ENCODE measurements at regions not wholly inside any gene's neighbourhood (a gene's known extent, or its start where the extent isn't known, plus 50 kb on each side); places are given as distances from the start of the nearest gene placed in this dataset.

DNA sequence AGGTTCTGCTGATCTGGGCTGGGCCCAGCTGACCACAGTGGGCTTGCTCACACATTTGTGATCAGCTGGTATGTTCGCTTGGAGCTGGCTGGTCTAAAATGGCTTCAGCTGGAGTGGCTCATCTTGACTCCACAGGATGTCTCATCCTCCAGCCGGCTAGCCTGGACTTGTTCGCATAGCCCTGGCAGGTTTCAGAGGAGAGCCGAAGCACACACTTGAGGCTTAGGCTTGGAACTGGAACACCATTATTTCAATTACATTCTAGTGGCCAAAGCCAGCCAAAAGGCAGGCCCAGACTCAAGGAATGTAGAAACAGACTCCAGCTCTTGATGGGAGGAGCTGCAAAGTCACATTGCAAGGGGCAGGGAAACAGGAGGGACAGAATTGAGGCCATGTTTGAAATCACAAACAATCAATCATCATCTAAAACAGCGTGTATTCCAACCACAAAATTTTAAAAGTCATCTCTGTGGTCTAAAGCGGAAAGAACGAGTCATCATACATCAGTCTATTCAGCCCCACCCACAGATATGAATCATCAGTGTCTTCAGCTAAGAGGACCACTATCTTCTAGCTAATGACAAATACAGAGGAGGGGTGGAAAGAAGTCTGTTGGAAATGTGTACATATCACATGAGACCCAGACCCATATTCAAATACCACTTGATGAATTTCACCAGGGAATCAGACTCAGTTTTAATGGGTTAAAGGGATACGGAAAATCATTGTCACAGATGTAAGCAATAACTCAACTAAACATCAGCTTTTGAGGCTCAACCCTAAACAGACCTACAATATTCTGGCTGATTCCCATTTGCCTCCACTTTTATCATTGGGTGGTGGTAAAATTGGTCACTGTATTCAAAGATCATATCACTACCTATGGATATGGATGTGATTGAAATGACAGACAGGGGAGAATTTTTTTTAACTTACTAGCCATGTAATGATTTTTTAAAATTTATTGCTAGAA, 139.0 kb upstream of the MKLN1 start:
- Histone ChIP-seq H3K36me3 (no peaks in the 10 kb centered on the region), H3K4me3 (no peak overlapping the region), H3K9me3 (no peaks in the 10 kb centered on the region), H3K27me3 (no peaks in the 10 kb centered on the region), H3K27ac (peak overlapping the region in 2 of 4 donors; percentile 40 to 45), H3K4me1 (no peaks in the 10 kb centered on the region)
- TF ChIP-seq POLR2A (IDR thresholded peaks at IDR 0.05) (no peak), CTCF (IDR thresholded peaks at IDR 0.05) (no peak)
- no peak for DNase-seq

DNA sequence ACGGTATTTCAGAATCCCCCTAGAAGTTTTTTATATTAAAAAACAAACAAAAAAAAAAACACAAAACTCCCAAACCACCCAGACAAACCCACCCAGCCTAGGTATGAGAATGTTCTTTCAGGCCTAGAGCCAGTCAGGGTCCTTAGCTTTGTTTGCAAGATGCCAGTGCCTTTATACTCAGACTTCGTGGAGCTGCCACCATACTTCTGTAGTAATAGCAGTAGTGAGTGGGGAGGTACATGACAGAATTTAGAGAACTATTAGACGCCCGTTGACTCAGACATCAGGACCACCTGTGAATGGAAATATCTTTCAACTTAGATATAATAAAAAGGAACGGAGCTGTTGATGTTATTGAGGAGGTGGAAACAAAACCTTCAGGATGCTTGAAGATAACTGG, 138.2 kb upstream of the MKLN1 start:
- H3K4me1 ChIP-seq: no peaks in the 10 kb centered on the region
- H3K27me3 ChIP-seq: no peaks in the 10 kb centered on the region
- no peak overlapping the region for H3K27ac ChIP-seq
- H3K9me3 ChIP-seq: no peaks in the 10 kb centered on the region
- no peak for TF ChIP-seq POLR2A (IDR thresholded peaks at IDR 0.05)
- no peak for DNase-seq
- no peaks in the 10 kb centered on the region for H3K36me3 ChIP-seq
- H3K4me3 ChIP-seq: no peak overlapping the region

DNA sequence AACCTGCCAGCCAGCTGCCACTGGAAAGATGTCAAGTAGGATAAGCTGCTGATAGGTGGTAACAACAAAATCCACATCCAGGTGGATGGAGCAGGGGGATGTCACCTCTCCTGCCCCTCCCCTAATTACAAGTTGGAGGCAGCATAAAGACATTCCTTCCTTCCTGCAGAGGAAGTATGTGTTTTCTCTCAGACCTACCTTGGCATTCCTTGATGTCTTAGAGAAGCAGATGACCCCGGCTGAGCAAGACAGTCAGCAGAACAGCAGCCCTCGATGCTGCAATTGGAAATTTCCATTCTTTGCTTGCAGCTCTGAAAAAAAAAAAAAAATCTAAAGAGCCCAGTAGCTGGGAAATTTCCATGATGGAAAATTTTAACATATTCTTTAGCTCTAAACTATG, 137.5 kb upstream of the MKLN1 start:
- DNase-seq: no peak
- Histone ChIP-seq H3K4me1 (no peaks in the 10 kb centered on the region), H3K9me3 (no peaks in the 10 kb centered on the region), H3K36me3 (no peaks in the 10 kb centered on the region), H3K27me3 (no peaks in the 10 kb centered on the region), H3K4me3 (no peak overlapping the region), H3K27ac (no peak overlapping the region)
- TF ChIP-seq CTCF (IDR thresholded peaks at IDR 0.05): no peak
- no peak for TF ChIP-seq POLR2A (IDR thresholded peaks at IDR 0.05)

DNA sequence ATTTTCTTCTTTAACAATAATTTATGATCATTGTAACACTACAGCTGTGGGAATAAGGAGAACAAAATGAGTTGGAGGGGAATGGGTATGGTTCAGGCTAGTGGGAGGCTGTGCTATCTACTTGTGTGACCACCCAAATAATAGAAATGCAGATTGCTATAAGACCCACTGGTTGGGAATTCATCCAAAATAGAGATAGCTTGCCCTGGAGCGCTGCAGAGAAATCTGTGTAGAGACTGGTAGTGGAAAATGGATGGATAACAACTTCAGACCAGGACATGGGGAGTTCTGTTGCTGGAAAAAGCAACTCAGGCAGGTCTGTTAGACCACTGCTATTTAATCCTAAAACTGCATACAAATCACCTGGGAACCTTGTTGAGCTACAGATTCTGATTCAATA, 137.1 kb upstream of the MKLN1 start:
- no peak overlapping the region for H3K4me3 ChIP-seq
- no peak overlapping the region for H3K27ac ChIP-seq
- no peak for TF ChIP-seq POLR2A (IDR thresholded peaks at IDR 0.05)
- no peak for TF ChIP-seq CTCF (IDR thresholded peaks at IDR 0.05)
- H3K4me1 ChIP-seq: no peaks in the 10 kb centered on the region
- H3K27me3 ChIP-seq: no peaks in the 10 kb centered on the region
- H3K36me3 ChIP-seq: no peaks in the 10 kb centered on the region
- DNase-seq: no peak
- no peaks in the 10 kb centered on the region for H3K9me3 ChIP-seq

DNA sequence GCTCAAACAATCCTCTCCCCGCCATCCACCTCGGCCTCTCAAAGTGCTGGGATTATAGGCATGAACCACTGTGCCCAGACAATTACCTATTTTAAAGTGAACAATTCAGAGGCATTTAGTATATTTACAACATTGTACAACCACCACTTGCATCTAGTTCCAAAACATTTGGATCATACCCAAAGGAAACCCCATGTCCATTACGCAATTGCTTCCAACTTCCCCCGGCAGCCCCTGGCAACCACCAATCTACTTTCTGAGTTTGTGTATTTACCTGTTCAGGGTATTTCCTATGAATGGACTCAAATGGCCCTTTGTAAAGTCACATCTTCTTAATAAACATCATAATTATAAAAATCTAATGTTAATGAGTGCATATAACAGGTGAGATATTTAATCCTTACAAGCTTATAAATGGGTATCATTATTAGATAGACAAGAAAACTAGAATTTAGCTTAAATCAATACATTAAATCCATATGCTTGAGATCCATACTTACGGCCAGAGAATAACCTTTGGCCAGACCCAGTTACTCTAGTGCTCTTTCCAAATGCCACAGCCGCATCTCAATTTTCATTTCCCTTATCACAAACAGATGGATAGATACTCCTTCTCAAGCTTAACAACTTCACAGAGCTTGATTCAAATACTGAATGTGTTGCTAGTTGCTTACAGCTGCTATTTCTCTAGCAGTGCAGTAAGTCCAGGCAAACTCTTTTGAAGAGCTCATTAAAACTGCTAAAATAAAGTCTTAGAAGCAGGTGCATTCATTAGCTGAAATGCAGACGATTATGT, 133.4 kb upstream of the MKLN1 start:
- H3K4me3 ChIP-seq: no peak overlapping the region
- no peak for TF ChIP-seq CTCF (IDR thresholded peaks at IDR 0.05)
- no peak for TF ChIP-seq POLR2A (IDR thresholded peaks at IDR 0.05)
- no peaks in the 10 kb centered on the region for H3K4me1 ChIP-seq
- no peaks in the 10 kb centered on the region for H3K9me3 ChIP-seq
- H3K27me3 ChIP-seq: no peaks in the 10 kb centered on the region
- H3K36me3 ChIP-seq: no peaks in the 10 kb centered on the region
- no peak for DNase-seq
- H3K27ac ChIP-seq: no peak overlapping the region

- Histone ChIP-seq H3K4me1 (no peaks in the 10 kb centered on the region), H3K9me3 (no peaks in the 10 kb centered on the region), H3K36me3 (no peaks in the 10 kb centered on the region), H3K27ac (no peak overlapping the region), H3K4me3 (no peak overlapping the region), H3K27me3 (no peaks in the 10 kb centered on the region)
- DNase-seq: no peak
- TF ChIP-seq POLR2A (IDR thresholded peaks at IDR 0.05): no peak
- no peak for TF ChIP-seq CTCF (IDR thresholded peaks at IDR 0.05)
These were observed 130.9 kb upstream of the MKLN1 start for GRCh38 chr7:131196803-131197202.

Data from Peyer's patch (tissue), 4 donors.